Stomach (tissue), 4 donors: ENCODE measurements at regions not wholly inside any gene's neighbourhood (a gene's known extent, or its start where the extent isn't known, plus 50 kb on each side); places are given as distances from the start of the nearest gene placed in this dataset.

Experiments used
- EP300 ChIP-seq: sonication (generic); formaldehyde crosslinking; IDR thresholded peaks from one replicate; pipeline ENCODE4 v1.6.1; 2017; ENCODE audit warnings: antibody characterized with exemption
- TF ChIP-seq, protein P1 (sequence below), 7 experiments: fragments of 450-650 bp in 4 of 7; fragments of 200-600 bp in 3 of 7; sonication (generic) in 3 of 7; IDR thresholded peaks; one replicate each; pipeline ENCODE4 v1.5.1; 2016 to 2019; ENCODE audit warnings: antibody characterized with exemption in 7 of 7, control low read depth in 2 of 7, mild to moderate bottlenecking in 1 of 7

DNA sequence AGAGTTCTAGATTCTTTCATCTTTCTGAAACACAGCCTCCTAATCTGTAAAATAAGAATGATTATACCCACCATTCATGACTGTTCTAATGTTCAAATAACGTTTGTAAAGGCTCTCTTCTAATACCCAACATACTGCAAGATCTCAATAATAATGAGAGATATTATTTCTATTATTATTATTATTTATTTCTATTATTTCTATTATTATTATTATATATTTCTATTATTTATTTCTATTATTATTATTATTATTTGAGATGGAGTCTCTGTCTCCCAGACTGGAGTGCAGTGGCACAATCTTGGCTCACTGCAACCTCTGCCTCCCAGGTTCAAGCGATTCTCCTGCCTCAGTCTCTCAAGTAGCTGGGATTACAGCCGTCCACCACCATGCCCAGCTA, 395.5 kb downstream of the EFNB2 start:
- TF ChIP-seq EP300: no peak
- TF ChIP-seq, protein P1, sequence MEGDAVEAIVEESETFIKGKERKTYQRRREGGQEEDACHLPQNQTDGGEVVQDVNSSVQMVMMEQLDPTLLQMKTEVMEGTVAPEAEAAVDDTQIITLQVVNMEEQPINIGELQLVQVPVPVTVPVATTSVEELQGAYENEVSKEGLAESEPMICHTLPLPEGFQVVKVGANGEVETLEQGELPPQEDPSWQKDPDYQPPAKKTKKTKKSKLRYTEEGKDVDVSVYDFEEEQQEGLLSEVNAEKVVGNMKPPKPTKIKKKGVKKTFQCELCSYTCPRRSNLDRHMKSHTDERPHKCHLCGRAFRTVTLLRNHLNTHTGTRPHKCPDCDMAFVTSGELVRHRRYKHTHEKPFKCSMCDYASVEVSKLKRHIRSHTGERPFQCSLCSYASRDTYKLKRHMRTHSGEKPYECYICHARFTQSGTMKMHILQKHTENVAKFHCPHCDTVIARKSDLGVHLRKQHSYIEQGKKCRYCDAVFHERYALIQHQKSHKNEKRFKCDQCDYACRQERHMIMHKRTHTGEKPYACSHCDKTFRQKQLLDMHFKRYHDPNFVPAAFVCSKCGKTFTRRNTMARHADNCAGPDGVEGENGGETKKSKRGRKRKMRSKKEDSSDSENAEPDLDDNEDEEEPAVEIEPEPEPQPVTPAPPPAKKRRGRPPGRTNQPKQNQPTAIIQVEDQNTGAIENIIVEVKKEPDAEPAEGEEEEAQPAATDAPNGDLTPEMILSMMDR (IDR thresholded peaks at IDR 0.05): no peak
